Kidney (tissue), 13 donors: ENCODE measurements at regions not wholly inside any gene's neighbourhood (a gene's known extent, or its start where the extent isn't known, plus 50 kb on each side); places are given as distances from the start of the nearest gene placed in this dataset.
"Not testable (repeated sequence)": the region's sequence is repeated elsewhere in the genome, so short reads cannot be mapped to it uniquely, and the experiment has no call there.

Experiments used
- DNase-seq, 5 donors: peaks; one replicate each; pipeline ENCODE4 v3.0.0-alpha.2; 2013 to 2020
- FAIRE-seq: peaks from 2 replicates; lab custom pipeline; 2012; peaks lifted over from hg19 to GRCh38; lab: Jason Lieb, UNC
- H3K27ac ChIP-seq, 2 donors: one replicate each; pipeline ENCODE4 v1.7.0; 2013; ENCODE audit warnings: low read depth in 2 of 2, low read length in 2 of 2, inconsistent platforms in 1 of 2
- H3K27me3 ChIP-seq: one replicate; pipeline ENCODE4 v1.7.1; 2013; ENCODE audit warnings: low read length, inconsistent platforms; ENCODE audit not compliant: control insufficient read depth, insufficient read depth
- H3K36me3 ChIP-seq, 3 donors: one replicate each; pipeline versions ENCODE4 v1.7.0 to v1.7.1; 2013; ENCODE audit warnings: low read length in 3 of 3, control low read depth in 1 of 3, inconsistent platforms in 1 of 3; ENCODE audit not compliant: insufficient read depth in 3 of 3, control insufficient read depth in 2 of 3
- H3K4me1 ChIP-seq, 3 donors: one replicate each; pipeline versions ENCODE4 v1.7.0 to v1.7.1; 2013; ENCODE audit warnings: low read length in 3 of 3, inconsistent platforms in 1 of 3, low read depth in 1 of 3; ENCODE audit not compliant: control insufficient read depth in 2 of 3, insufficient read depth in 2 of 3
- H3K4me3 ChIP-seq, 3 donors: one replicate each; pipeline versions ENCODE4 v1.7.0 to v1.8.1; 2013; ENCODE audit warnings: low read length in 3 of 3, control low read depth in 1 of 3, inconsistent platforms in 1 of 3
- H3K9ac ChIP-seq, 3 donors: one replicate each; pipeline versions ENCODE4 v1.7.0 to v1.7.1; 2013; ENCODE audit warnings: low read length in 3 of 3, control low read depth in 1 of 3, inconsistent platforms in 1 of 3
- H3K9me3 ChIP-seq, 3 donors: one replicate each; pipeline versions ENCODE4 v1.7.0 to v1.7.1; 2013; ENCODE audit warnings: low read length in 3 of 3, control low read depth in 1 of 3, inconsistent platforms in 1 of 3; ENCODE audit not compliant: control insufficient read depth in 2 of 3, insufficient read depth in 1 of 3
- CTCF ChIP-seq: IDR thresholded peaks from 3 replicates; pipeline ENCODE4 v1.5.1; 2012; ENCODE audit warnings: mild to moderate bottlenecking, moderate library complexity, borderline replicate concordance; ENCODE audit not compliant: insufficient read depth; ENCODE audit errors: extremely low read depth
- intact Hi-C: fragments of 100-400 bp; cut with DNase I; formaldehyde crosslinking; loops from one replicate; pipeline ENCODE4 v1.11.1; 2022
- donor health status: control.
- donor health status: control.
- donor health status: control.
- donor health status: control.
- donor health status: control.
- donor health status: DM: yes; HTN: yes; CAD: no.
- donor health status: Normal renal cell carcinoma (clear cell type).

- Histone ChIP-seq H3K27ac (no peak overlapping the region), H3K9me3 (no peaks in the 10 kb centered on the region), H3K4me3 (no peak overlapping the region), H3K9ac (no peak overlapping the region), H3K36me3 (no peaks in the 10 kb centered on the region), H3K4me1 (no peaks in the 10 kb centered on the region), H3K27me3 (no peaks in the 10 kb centered on the region)
- intact Hi-C loops: no loop called here
- TF ChIP-seq CTCF: no peak
- DNase-seq: peak in 1 of 5 donors; percentile 49
- no peak for FAIRE-seq
These were observed 83.7 kb upstream of the F9 start for GRCh38 chrX:139446832-139447231.

GRCh38 chrX:139429913-139430312 is 100.6 kb upstream of the F9 start:
- Histone ChIP-seq H3K4me3 (no peak overlapping the region), H3K4me1 (no peaks in the 10 kb centered on the region), H3K27me3 (no peaks in the 10 kb centered on the region), H3K36me3 (no peaks in the 10 kb centered on the region), H3K9ac (no peak overlapping the region), H3K9me3 (no peaks in the 10 kb centered on the region), H3K27ac (no peak overlapping the region)
- FAIRE-seq: no peak
- intact Hi-C loops: no loop called here
- TF ChIP-seq CTCF: peak; percentile 20
- DNase-seq: peak in 1 of 5 donors; percentile 24

- FAIRE-seq (no peak), DNase-seq (no peak)
- TF ChIP-seq CTCF: no peak
These were observed 107.4 kb upstream of the F9 start for GRCh38 chrX:139423186-139423585.

GRCh38 chrX:139398258-139398657 is 132.3 kb upstream of the F9 start:
- H3K36me3 ChIP-seq, H3K4me1 ChIP-seq, DNase-seq, H3K4me3 ChIP-seq, H3K9me3 ChIP-seq, H3K27me3 ChIP-seq, H3K9ac ChIP-seq, FAIRE-seq, intact Hi-C loops, H3K27ac ChIP-seq: not testable (repeated sequence)

More at GRCh38 chrX:139423186-139423585, 107.4 kb upstream of the F9 start:
- intact Hi-C loops: no loop called here
- Histone ChIP-seq H3K27ac (no peak overlapping the region), H3K27me3 (no peaks in the 10 kb centered on the region), H3K9ac (no peak overlapping the region), H3K4me1 (no peaks in the 10 kb centered on the region), H3K9me3 (no peaks in the 10 kb centered on the region), H3K36me3 (no peaks in the 10 kb centered on the region), H3K4me3 (no peak overlapping the region)
